ENCODE measurements at regions not wholly inside any gene's neighbourhood (a gene's known extent, or its start where the extent isn't known, plus 50 kb on each side); places are given as distances from the start of the nearest gene placed in this dataset.

DNA sequence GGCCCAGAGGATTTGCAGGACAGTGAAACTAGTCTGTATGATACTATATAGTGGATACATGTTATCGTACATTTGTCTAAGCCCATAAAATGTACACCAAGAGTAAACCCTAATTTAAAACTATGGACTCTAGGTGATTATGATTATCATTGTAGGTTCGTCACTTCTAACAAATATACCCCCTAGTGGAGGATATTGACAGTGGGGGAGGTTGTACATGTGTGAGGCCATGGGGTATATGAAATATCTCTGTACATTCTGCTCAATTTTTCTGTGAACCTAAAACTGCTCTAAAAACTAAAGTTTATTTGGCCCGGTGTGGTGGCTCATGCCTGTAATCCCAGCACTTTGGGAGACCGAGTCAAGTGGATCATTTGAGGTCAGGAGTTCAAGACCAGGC is 81.2 kb upstream of the CAB39 start:
- no peak for TF ChIP-seq POLR2A (IDR thresholded peaks at IDR 0.05)
- TF ChIP-seq, protein P1, sequence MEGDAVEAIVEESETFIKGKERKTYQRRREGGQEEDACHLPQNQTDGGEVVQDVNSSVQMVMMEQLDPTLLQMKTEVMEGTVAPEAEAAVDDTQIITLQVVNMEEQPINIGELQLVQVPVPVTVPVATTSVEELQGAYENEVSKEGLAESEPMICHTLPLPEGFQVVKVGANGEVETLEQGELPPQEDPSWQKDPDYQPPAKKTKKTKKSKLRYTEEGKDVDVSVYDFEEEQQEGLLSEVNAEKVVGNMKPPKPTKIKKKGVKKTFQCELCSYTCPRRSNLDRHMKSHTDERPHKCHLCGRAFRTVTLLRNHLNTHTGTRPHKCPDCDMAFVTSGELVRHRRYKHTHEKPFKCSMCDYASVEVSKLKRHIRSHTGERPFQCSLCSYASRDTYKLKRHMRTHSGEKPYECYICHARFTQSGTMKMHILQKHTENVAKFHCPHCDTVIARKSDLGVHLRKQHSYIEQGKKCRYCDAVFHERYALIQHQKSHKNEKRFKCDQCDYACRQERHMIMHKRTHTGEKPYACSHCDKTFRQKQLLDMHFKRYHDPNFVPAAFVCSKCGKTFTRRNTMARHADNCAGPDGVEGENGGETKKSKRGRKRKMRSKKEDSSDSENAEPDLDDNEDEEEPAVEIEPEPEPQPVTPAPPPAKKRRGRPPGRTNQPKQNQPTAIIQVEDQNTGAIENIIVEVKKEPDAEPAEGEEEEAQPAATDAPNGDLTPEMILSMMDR (IDR thresholded peaks at IDR 0.05), result no peak
